Endothelial cell of umbilical vein (primary cell): ENCODE measurements at regions not wholly inside any gene's neighbourhood (a gene's known extent, or its start where the extent isn't known, plus 50 kb on each side); places are given as distances from the start of the nearest gene placed in this dataset.

Experiments
- BruUV-seq: library from RNA; stranded (reverse); fragments of 400-500 nt; replicated peaks from 2 replicates; lab custom pipeline; 2021; lab: Mats Ljungman, UMichigan
- CTCF ChIA-PET: fragments of 300-600, 350-600 bp; sonication (Branson Sonifier 250); formaldehyde crosslinking; loops from one replicate; lab custom pipeline; 2021; ENCODE audit warnings: antibody characterized with exemption, inconsistent platforms; lab: Charles Lee
- POLR2A ChIA-PET: fragments of 300-600, 350-600 bp; sonication (Branson Sonifier 250); formaldehyde crosslinking; loops from one replicate; lab custom pipeline; 2021; ENCODE audit warnings: antibody characterized with exemption, inconsistent platforms; lab: Charles Lee
- DNase-seq: peaks from one replicate; pipeline ENCODE4 v3.0.0-alpha.2; 2011; ENCODE audit warnings: low read depth, low spot score
- FAIRE-seq: peaks from 2 replicates; lab custom pipeline; 2011; peaks lifted over from hg19 to GRCh38; lab: Jason Lieb, UNC
- H2AFZ ChIP-seq: 2 replicates; pipeline ENCODE4 v1.6.0; 2012; ENCODE audit warnings: low read depth, low read length, control low read depth, inconsistent platforms
- H3K27ac ChIP-seq: 2 replicates; pipeline ENCODE4 v1.5.1; 2011; ENCODE audit warnings: low read depth, mild to moderate bottlenecking, control low read depth, low read length, moderate library complexity; ENCODE audit not compliant: insufficient read depth
- H3K27me3 ChIP-seq, 2 experiments: 2 replicates each; pipeline versions ENCODE4 v1.6.0 to v1.6.1; 2011; ENCODE audit warnings: low read length in 2 of 2, mixed read lengths in 1 of 2; ENCODE audit not compliant: control insufficient read depth in 2 of 2, insufficient read depth in 2 of 2
- H3K36me3 ChIP-seq, 2 experiments: 2 replicates in 1 of 2; 3 replicates in 1 of 2; pipeline ENCODE4 v1.5.1; 2011; ENCODE audit warnings: low read length in 2 of 2, mild to moderate bottlenecking in 1 of 2, moderate library complexity in 1 of 2; ENCODE audit not compliant: control insufficient read depth in 2 of 2, insufficient read depth in 2 of 2; ENCODE audit errors: extremely low read depth in 1 of 2
- H3K4me1 ChIP-seq: 3 replicates; pipeline ENCODE4 v1.5.1; 2011; ENCODE audit warnings: mild to moderate bottlenecking, low read length; ENCODE audit not compliant: control insufficient read depth, insufficient read depth; ENCODE audit errors: extremely low read depth
- H3K4me2 ChIP-seq: 2 replicates; pipeline ENCODE4 v1.6.1; 2011; ENCODE audit warnings: low read length, control low read depth, mixed read lengths; ENCODE audit not compliant: insufficient read depth
- H3K4me3 ChIP-seq, 3 experiments: fragments of 200-600 bp in 1 of 3; sonication (generic), shearing (Covaris generic) in 1 of 3; replicated peaks in 1 of 3; 2 replicates each; pipeline ENCODE4 v1.5.1; 2011 to 2016; ENCODE audit warnings: control low read depth in 3 of 3, low read length in 3 of 3, mild to moderate bottlenecking in 2 of 3, inconsistent platforms in 1 of 3, low read depth in 1 of 3, moderate library complexity in 1 of 3; ENCODE audit not compliant: insufficient read depth in 1 of 3
- H3K79me2 ChIP-seq: 2 replicates; pipeline ENCODE4 v1.6.0; 2012; ENCODE audit warnings: low read length, inconsistent platforms; ENCODE audit not compliant: control insufficient read depth, insufficient read depth
- H3K9ac ChIP-seq: replicated peaks from 2 replicates; pipeline ENCODE3; 2011; ENCODE audit warnings: low read length, control low read depth; ENCODE audit not compliant: insufficient read depth; ENCODE audit errors: extremely low read depth
- H3K9me1 ChIP-seq: replicated peaks from 3 replicates; pipeline ENCODE4 v1.6.0; 2011; ENCODE audit warnings: mild to moderate bottlenecking, low read length; ENCODE audit not compliant: control insufficient read depth, insufficient read depth; ENCODE audit errors: extremely low read depth
- H3K9me3 ChIP-seq: replicated peaks from 2 replicates; pipeline ENCODE4 v1.5.1; 2012; ENCODE audit warnings: low read length, inconsistent platforms; ENCODE audit not compliant: control insufficient read depth, insufficient read depth
- H4K20me1 ChIP-seq: replicated peaks from 2 replicates; pipeline ENCODE3; 2011; ENCODE audit warnings: mild to moderate bottlenecking, low read length; ENCODE audit not compliant: control insufficient read depth, insufficient read depth; ENCODE audit errors: extremely low read depth
- CTCF ChIP-seq, 2 donors: IDR thresholded peaks; 1 replicate in 1 of 2; 2 replicates in 1 of 2; pipeline ENCODE4 v1.5.1; 2011; ENCODE audit warnings: low read length in 2 of 2, mild to moderate bottlenecking in 2 of 2, moderate library complexity in 2 of 2, control low read depth in 1 of 2, inconsistent platforms in 1 of 2, low read depth in 1 of 2; ENCODE audit not compliant: insufficient read depth in 1 of 2; ENCODE audit errors: extremely low read depth in 1 of 2
- EZH2 ChIP-seq: IDR thresholded peaks from 2 replicates; pipeline ENCODE4 v1.6.1; 2012; ENCODE audit warnings: borderline replicate concordance, low read depth, mild to moderate bottlenecking, moderate library complexity, low read length, inconsistent platforms; ENCODE audit not compliant: severe bottlenecking
- FOS ChIP-seq: IDR thresholded peaks from 2 replicates; pipeline ENCODE4 v1.6.1; 2011; ENCODE audit warnings: mild to moderate bottlenecking, low read length, moderate library complexity, borderline replicate concordance; ENCODE audit not compliant: insufficient read depth
- GATA2 ChIP-seq: IDR thresholded peaks from 2 replicates; pipeline ENCODE4 v1.7.0; 2011; ENCODE audit warnings: low read depth, mild to moderate bottlenecking, moderate library complexity, mixed read lengths, low read length; ENCODE audit not compliant: insufficient read length, insufficient read depth
- JUN ChIP-seq: IDR thresholded peaks from 2 replicates; pipeline ENCODE4 v1.6.1; 2011; ENCODE audit warnings: borderline replicate concordance, low read depth; ENCODE audit not compliant: insufficient read length, insufficient read depth
- MAX ChIP-seq: IDR thresholded peaks from 2 replicates; pipeline ENCODE4 v1.6.1; 2011; ENCODE audit not compliant: insufficient read depth, insufficient read length
- MYC ChIP-seq: IDR thresholded peaks from one replicate; pipeline ENCODE4 v1.6.1; 2011; ENCODE audit warnings: mild to moderate bottlenecking, low read depth, low read length
- POLR2A ChIP-seq: IDR thresholded peaks from 2 replicates; pipeline ENCODE4 v1.6.1; 2012; ENCODE audit warnings: low read depth, mild to moderate bottlenecking, control low read depth, low read length
- POLR2AphosphoS5 ChIP-seq: IDR thresholded peaks from 2 replicates; pipeline ENCODE4 v1.6.1; 2012; ENCODE audit warnings: low read depth, mild to moderate bottlenecking, control low read depth, low read length, moderate library complexity; ENCODE audit not compliant: insufficient read depth
- dilution Hi-C: fragments of 300-500 bp; cut with MboI; formaldehyde crosslinking; loops from one replicate; pipeline ENCODE4 v1.15.0; 2019; ENCODE audit warnings: low sequenced_read_pairs; ENCODE audit not compliant: extremely low pct_ligation_motif_present
- intact Hi-C: fragments of 100-400 bp; cut with micrococcal nuclease; formaldehyde crosslinking; loops from one replicate; pipeline ENCODE4 v1.10.0; 2022

- CTCF ChIA-PET = interaction anchor here (1.2 to 8.2 kb wide), 5 partner anchors 7 to 1255 kb away, joined by 3 to 121 read pairs (median 6); no protein-coding TSS in a partner anchor
- H3K9me3 ChIP-seq = no peaks in the 10 kb centered on the region
- H3K36me3 ChIP-seq = no peaks in the 10 kb centered on the region
- no peak overlapping the region for H3K9ac ChIP-seq
- no peak overlapping the region for H2AFZ ChIP-seq
- no peak overlapping the region for H3K4me2 ChIP-seq
- FAIRE-seq (no peak), DNase-seq (no peak)
- no peaks in the 10 kb centered on the region for H3K9me1 ChIP-seq
- dilution Hi-C loops = no loop called here
- H3K4me1 ChIP-seq = no peaks in the 10 kb centered on the region
- no peak overlapping the region for H3K4me3 ChIP-seq
- no peaks in the 10 kb centered on the region for H4K20me1 ChIP-seq
- no peaks in the 10 kb centered on the region for H3K27me3 ChIP-seq
- BruUV-seq = no TSS peak
- intact Hi-C loops = no loop called here
- no peaks in the 10 kb centered on the region for H3K79me2 ChIP-seq
- H3K27ac ChIP-seq = no peak overlapping the region
- TF ChIP-seq FOS (no peak), CTCF (IDR thresholded peaks at IDR 0.05; ENCODE audit: extremely low read depth in 1 of 2, insufficient read depth in 1 of 2, low read depth in 1 of 2, low read length in 2 of 2) (no peak), MAX (no peak), POLR2A (no peak), POLR2AphosphoS5 (no peak), GATA2 (no peak), EZH2 (no peak), MYC (no peak), JUN (no peak)
- POLR2A ChIA-PET = no interaction called here
These were observed 336.7 kb upstream of the KCNH7 start for GRCh38 chr2:163175294-163175693.
